Prostate gland (tissue), 2 donors: ENCODE measurements at regions not wholly inside any gene's neighbourhood (a gene's known extent, or its start where the extent isn't known, plus 50 kb on each side); places are given as distances from the start of the nearest gene placed in this dataset.

Experiments used
- DNase-seq: peaks from one replicate; pipeline ENCODE4 v3.0.0-alpha.2; 2019; ENCODE audit warnings: low spot score
- H3K27ac ChIP-seq, 2 donors: fragments of 200-600 bp; sonication (generic); 2 replicates each; pipeline ENCODE4 v1.5.1; 2017 to 2019
- H3K27me3 ChIP-seq: fragments of 200-600 bp; sonication (generic); replicated peaks from 2 replicates; pipeline ENCODE4 v1.5.1; 2019; ENCODE audit not compliant: insufficient read depth
- H3K36me3 ChIP-seq, 2 donors: fragments of 200-600 bp; sonication (generic); 1 replicate in 1 of 2; 2 replicates in 1 of 2; pipeline versions ENCODE4 v1.5.1 to v1.8.1; 2017 to 2019
- H3K4me1 ChIP-seq: fragments of 200-600 bp; sonication (generic); replicated peaks from 2 replicates; pipeline ENCODE4 v1.5.1; 2019
- H3K4me3 ChIP-seq, 2 donors: fragments of 200-600 bp; sonication (generic); 2 replicates each; pipeline ENCODE4 v1.5.1; 2017 to 2019
- H3K9me3 ChIP-seq: fragments of 200-600 bp; sonication (generic); 2 replicates; pipeline ENCODE4 v1.5.1; 2017
- POLR2A ChIP-seq: fragments of 450-650 bp; IDR thresholded peaks from one replicate; pipeline ENCODE4 v1.6.1; 2016; ENCODE audit warnings: antibody characterized with exemption, mild to moderate bottlenecking
- POLR2AphosphoS5 ChIP-seq: sonication (generic); formaldehyde crosslinking; IDR thresholded peaks from one replicate; pipeline ENCODE4 v1.6.1; 2017; ENCODE audit warnings: antibody characterized with exemption
- WGBS: methylation state at CpG from one replicate; pipeline ENCODE4 v1.1.5; 2018; 5-methylcytosine and 5-hydroxymethylcytosine counted together
- intact Hi-C: fragments of 100-400 bp; cut with DNase I; formaldehyde crosslinking; loops from one replicate; pipeline ENCODE4 v1.14.2; 2022
- TF ChIP-seq, protein P1 (sequence below), 4 experiments: fragments of 200-600 bp in 2 of 4; fragments of 450-650 bp in 2 of 4; sonication (generic) in 2 of 4; IDR thresholded peaks; 1 replicate in 3 of 4; 2 replicates in 1 of 4; pipeline ENCODE4 v1.5.1; 2016 to 2019; ENCODE audit warnings: antibody characterized with exemption in 4 of 4, mild to moderate bottlenecking in 2 of 4, moderate library complexity in 2 of 4

- intact Hi-C loops: no loop called here
- Histone ChIP-seq H3K4me1 (no peaks in the 10 kb centered on the region), H3K27ac (no peak overlapping the region), H3K36me3 (no peaks in the 10 kb centered on the region), H3K9me3 (no peaks in the 10 kb centered on the region), H3K27me3 (no peaks in the 10 kb centered on the region), H3K4me3 (no peak overlapping the region)
- 89% methylated on average over 9 of the region's 14 CpGs for WGBS
- DNase-seq: no peak
- TF ChIP-seq POLR2AphosphoS5 (no peak), POLR2A (no peak)
- TF ChIP-seq, protein P1, sequence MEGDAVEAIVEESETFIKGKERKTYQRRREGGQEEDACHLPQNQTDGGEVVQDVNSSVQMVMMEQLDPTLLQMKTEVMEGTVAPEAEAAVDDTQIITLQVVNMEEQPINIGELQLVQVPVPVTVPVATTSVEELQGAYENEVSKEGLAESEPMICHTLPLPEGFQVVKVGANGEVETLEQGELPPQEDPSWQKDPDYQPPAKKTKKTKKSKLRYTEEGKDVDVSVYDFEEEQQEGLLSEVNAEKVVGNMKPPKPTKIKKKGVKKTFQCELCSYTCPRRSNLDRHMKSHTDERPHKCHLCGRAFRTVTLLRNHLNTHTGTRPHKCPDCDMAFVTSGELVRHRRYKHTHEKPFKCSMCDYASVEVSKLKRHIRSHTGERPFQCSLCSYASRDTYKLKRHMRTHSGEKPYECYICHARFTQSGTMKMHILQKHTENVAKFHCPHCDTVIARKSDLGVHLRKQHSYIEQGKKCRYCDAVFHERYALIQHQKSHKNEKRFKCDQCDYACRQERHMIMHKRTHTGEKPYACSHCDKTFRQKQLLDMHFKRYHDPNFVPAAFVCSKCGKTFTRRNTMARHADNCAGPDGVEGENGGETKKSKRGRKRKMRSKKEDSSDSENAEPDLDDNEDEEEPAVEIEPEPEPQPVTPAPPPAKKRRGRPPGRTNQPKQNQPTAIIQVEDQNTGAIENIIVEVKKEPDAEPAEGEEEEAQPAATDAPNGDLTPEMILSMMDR (IDR thresholded peaks at IDR 0.05): no peak
Observed at GRCh38 chr4:178415925-178416324, 973.7 kb upstream of the AGA start.

DNA sequence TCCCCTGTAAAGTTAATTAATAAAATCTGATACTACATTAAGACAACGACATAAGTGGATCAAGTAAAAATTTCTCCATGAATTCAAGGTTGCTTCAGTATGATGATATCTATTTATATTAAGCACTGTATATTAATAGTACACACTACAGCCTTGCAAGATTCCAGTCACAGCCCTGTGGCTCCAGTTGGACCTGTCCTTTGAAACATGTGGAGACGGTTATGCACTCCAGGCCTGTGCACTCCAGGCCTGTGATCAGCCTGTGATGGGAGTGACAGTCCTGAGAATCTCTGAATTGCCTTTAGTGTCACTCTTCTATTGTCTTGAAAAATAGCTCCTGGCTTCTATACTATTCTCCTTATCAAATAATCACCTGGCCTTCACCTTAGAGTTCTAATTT lies 981.1 kb upstream of the AGA start:
- H3K4me3 ChIP-seq: no peak overlapping the region
- no peak overlapping the region for H3K27ac ChIP-seq
- DNase-seq: no peak
- intact Hi-C loops: no loop called here
- H3K9me3 ChIP-seq: no peaks in the 10 kb centered on the region
- no peaks in the 10 kb centered on the region for H3K4me1 ChIP-seq
- 52% methylated on average over 2 of the region's 2 CpGs for WGBS
- H3K27me3 ChIP-seq: no peaks in the 10 kb centered on the region
- H3K36me3 ChIP-seq: no peaks in the 10 kb centered on the region
- no peak for TF ChIP-seq POLR2A
- no peak for TF ChIP-seq POLR2AphosphoS5
- TF ChIP-seq, protein P1 (IDR thresholded peaks at IDR 0.05): no peak

GRCh38 chr4:178426871-178427270 lies 984.6 kb upstream of the AGA start:
- H3K36me3 ChIP-seq: no peaks in the 10 kb centered on the region
- DNase-seq: no peak
- H3K9me3 ChIP-seq: no peaks in the 10 kb centered on the region
- H3K4me1 ChIP-seq: no peaks in the 10 kb centered on the region
- intact Hi-C loops: no loop called here
- WGBS: 89% methylated on average over 3 of the region's 3 CpGs
- no peak overlapping the region for H3K27ac ChIP-seq
- TF ChIP-seq POLR2A: no peak
- TF ChIP-seq POLR2AphosphoS5: no peak
- TF ChIP-seq, protein P1 (IDR thresholded peaks at IDR 0.05): no peak
- H3K4me3 ChIP-seq: no peak overlapping the region
- H3K27me3 ChIP-seq: no peaks in the 10 kb centered on the region

GRCh38 chr4:178427663-178428062 lies 985.4 kb upstream of the AGA start:
- intact Hi-C loops: no loop called here
- WGBS: 86% methylated on average over 2 of the region's 2 CpGs

GRCh38 chr4:178448372-178449035 lies 1006.3 kb upstream of the AGA start:
- Histone ChIP-seq H3K4me3 (no peak overlapping the region), H3K27ac (no peak overlapping the region), H3K4me1 (no peaks in the 10 kb centered on the region), H3K9me3 (no peaks in the 10 kb centered on the region), H3K36me3 (no peaks in the 10 kb centered on the region), H3K27me3 (no peaks in the 10 kb centered on the region)
- no peak for DNase-seq
- TF ChIP-seq, protein P1 (IDR thresholded peaks at IDR 0.05): no peak
- TF ChIP-seq POLR2AphosphoS5 (no peak), POLR2A (no peak)
- WGBS: 92% methylated on average over 2 of the region's 2 CpGs
- intact Hi-C loops: no loop called here

More at GRCh38 chr4:178427663-178428062, 985.4 kb upstream of the AGA start:
- Histone ChIP-seq H3K27me3 (no peaks in the 10 kb centered on the region), H3K9me3 (no peaks in the 10 kb centered on the region), H3K4me3 (no peak overlapping the region), H3K4me1 (no peaks in the 10 kb centered on the region), H3K36me3 (no peaks in the 10 kb centered on the region), H3K27ac (no peak overlapping the region)
- DNase-seq: no peak
- TF ChIP-seq POLR2AphosphoS5 (no peak), POLR2A (no peak)
- TF ChIP-seq, protein P1 (IDR thresholded peaks at IDR 0.05): no peak
